ENCODE measurements at regions not wholly inside any gene's neighbourhood (a gene's known extent, or its start where the extent isn't known, plus 50 kb on each side); places are given as distances from the start of the nearest gene placed in this dataset.
"Not testable (repeated sequence)": the region's sequence is repeated elsewhere in the genome, so short reads cannot be mapped to it uniquely, and the experiment has no call there.

GRCh38 chr3:115204475-115204874, 57.4 kb upstream of the ZBTB20 start:
- ChIA-PET POLR2A (no interaction called here), CTCF (no interaction called here)

- ChIA-PET POLR2A (interaction anchor here (0.5 kb wide), 1 partner anchor 271 kb away, joined by 3 read pairs; no protein-coding TSS in a partner anchor), CTCF (no interaction called here)
These were observed 61.1 kb upstream of the ZBTB20 start for GRCh38 chr3:115208066-115208750.

GRCh38 chr3:115211810-115212492, 64.9 kb upstream of the ZBTB20 start:
- ChIA-PET POLR2A (no interaction called here), CTCF (interaction anchor here (1.2 kb wide), 1 partner anchor 24 kb away, joined by 3 read pairs; no protein-coding TSS in a partner anchor)

GRCh38 chr3:115212615-115213014, 65.5 kb upstream of the ZBTB20 start:
- POLR2A ChIA-PET: no interaction called here

GRCh38 chr3:115213052-115213451, 66.0 kb upstream of the ZBTB20 start:
- POLR2A ChIA-PET: not testable (repeated sequence)
- CTCF ChIA-PET: interaction anchor here (1.2 kb wide), 1 partner anchor 25 kb away, joined by 3 read pairs; no protein-coding TSS in a partner anchor

More at GRCh38 chr3:115212615-115213014, 65.5 kb upstream of the ZBTB20 start:
- CTCF ChIA-PET: interaction anchor here (1.2 kb wide), 1 partner anchor 25 kb away, joined by 3 read pairs; no protein-coding TSS in a partner anchor

GRCh38 chr3:115217292-115217677, 70.2 kb upstream of the ZBTB20 start:
- ChIA-PET POLR2A (no interaction called here), CTCF (interaction anchor here (1.4 to 2.0 kb wide), 2 partner anchors 10 to 567 kb away, joined by 3 to 5 read pairs; no protein-coding TSS in a partner anchor)

- CTCF ChIA-PET: interaction anchor here (1.4 to 2.0 kb wide), 2 partner anchors 11 to 566 kb away, joined by 3 to 5 read pairs; no protein-coding TSS in a partner anchor
These were observed 70.8 kb upstream of the ZBTB20 start for GRCh38 chr3:115217678-115218451.

GRCh38 chr3:115218859-115219258, 71.8 kb upstream of the ZBTB20 start:
- POLR2A ChIA-PET: no interaction called here
- CTCF ChIA-PET: interaction anchor here (2.0 kb wide), 1 partner anchor 565 kb away, joined by 5 read pairs; no protein-coding TSS in a partner anchor

More at GRCh38 chr3:115217678-115218451, 70.8 kb upstream of the ZBTB20 start:
- POLR2A ChIA-PET: no interaction called here

GRCh38 chr3:115224687-115225086, 77.6 kb upstream of the ZBTB20 start:
- CTCF ChIA-PET: no interaction called here

GRCh38 chr3:115226844-115227445, 79.9 kb upstream of the ZBTB20 start:
- CTCF ChIA-PET: no interaction called here
- POLR2A ChIA-PET: no interaction called here

More at GRCh38 chr3:115224687-115225086, 77.6 kb upstream of the ZBTB20 start:
- POLR2A ChIA-PET: no interaction called here

GRCh38 chr3:115227461-115227860, 80.4 kb upstream of the ZBTB20 start:
- CTCF ChIA-PET: no interaction called here
- POLR2A ChIA-PET: no interaction called here

GRCh38 chr3:115228266-115228665, 81.2 kb upstream of the ZBTB20 start:
- ChIA-PET POLR2A (no interaction called here), CTCF (no interaction called here)

- POLR2A ChIA-PET: interaction anchor here (0.7 kb wide), 1 partner anchor 26 kb away, joined by 6 read pairs; no protein-coding TSS in a partner anchor
- CTCF ChIA-PET: no interaction called here
These were observed 85.1 kb upstream of the ZBTB20 start for GRCh38 chr3:115232167-115232566.

- ChIA-PET POLR2A (no interaction called here), CTCF (interaction anchor here (0.6 kb wide), 1 partner anchor 91 kb away, joined by 5 read pairs; no protein-coding TSS in a partner anchor)
These were observed 85.9 kb upstream of the ZBTB20 start for GRCh38 chr3:115233021-115233420.

- ChIA-PET CTCF (no interaction called here), POLR2A (no interaction called here)
These were observed 89.4 kb upstream of the ZBTB20 start for GRCh38 chr3:115236496-115236895.

GRCh38 chr3:115239717-115240116, 92.6 kb upstream of the ZBTB20 start:
- CTCF ChIA-PET: no interaction called here
- POLR2A ChIA-PET: no interaction called here

- POLR2A ChIA-PET: no interaction called here
- CTCF ChIA-PET: no interaction called here
These were observed 97.3 kb upstream of the ZBTB20 start for GRCh38 chr3:115244350-115244749.

GRCh38 chr3:115245438-115245837, 98.3 kb upstream of the ZBTB20 start:
- ChIA-PET CTCF (no interaction called here), POLR2A (no interaction called here)

GRCh38 chr3:115245899-115246298, 98.8 kb upstream of the ZBTB20 start:
- ChIA-PET POLR2A (no interaction called here), CTCF (no interaction called here)

- CTCF ChIA-PET: no interaction called here
- POLR2A ChIA-PET: no interaction called here
These were observed 99.5 kb upstream of the ZBTB20 start for GRCh38 chr3:115246461-115247020.

Measured in activated CD8-positive, alpha-beta memory T cell treated with anti-CD3 and anti-CD28 coated beads for 36 hours (primary cell).